ENCODE measurements at regions not wholly inside any gene's neighbourhood (a gene's known extent, or its start where the extent isn't known, plus 50 kb on each side); places are given as distances from the start of the nearest gene placed in this dataset.
"Not testable (repeated sequence)": the region's sequence is repeated elsewhere in the genome, so short reads cannot be mapped to it uniquely, and the experiment has no call there.

GRCh38 chr10:61818251-61818650 lies 83.2 kb upstream of the ARID5B start:
- H3K4me3 ChIP-seq (ENCODE audit: low read depth, poor library complexity, severe bottlenecking); DNase-seq (ENCODE audit: low spot score in 2 of 2); intact Hi-C loops (cut with DNase I; ENCODE audit: low total_unique reads): not testable (repeated sequence)
- WGBS, 2 donors = 76% methylated on average over 2 of the region's 2 CpGs

- TF ChIP-seq CTCF (IDR thresholded peaks at IDR 0.05) (no peak), POLR2A (IDR thresholded peaks at IDR 0.05) (no peak)
- WGBS, 2 donors = 76 to 92% methylated on average over 1 of the region's 1 CpG
- intact Hi-C loops (cut with DNase I; ENCODE audit: low total_unique reads) = no loop called here
- no peak for DNase-seq (ENCODE audit: low spot score in 2 of 2)
- no peak overlapping the region for H3K4me3 ChIP-seq (ENCODE audit: low read depth, poor library complexity, severe bottlenecking)
Measured at GRCh38 chr10:61819208-61819607, 82.3 kb upstream of the ARID5B start.

DNA sequence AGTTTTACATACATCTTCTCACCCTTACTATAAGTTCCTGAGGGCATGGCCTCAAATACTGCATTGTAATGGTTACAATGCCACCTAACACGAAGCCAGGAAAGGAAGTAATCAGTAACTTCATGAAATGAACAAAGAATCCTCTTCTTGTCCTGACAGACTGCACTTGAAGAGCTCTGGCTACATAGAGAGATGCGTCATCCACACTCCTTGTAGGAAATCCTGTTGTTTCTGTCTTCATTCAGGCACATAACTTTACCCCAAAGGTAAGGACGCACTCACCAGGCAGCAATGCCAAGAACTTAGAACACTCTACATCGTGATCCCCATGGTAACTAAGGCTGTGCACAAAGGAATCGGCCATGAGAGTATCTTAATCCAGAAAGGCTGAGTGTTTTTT lies 80.3 kb upstream of the ARID5B start:
- TF ChIP-seq CTCF (IDR thresholded peaks at IDR 0.05) = no peak
- no peak for TF ChIP-seq POLR2A (IDR thresholded peaks at IDR 0.05)
- DNase-seq (ENCODE audit: low spot score in 2 of 2) = no peak
- intact Hi-C loops (cut with DNase I; ENCODE audit: low total_unique reads) = no loop called here
- 83 to 86% methylated on average over 5 of the region's 5 CpGs for WGBS, 2 donors
- no peak overlapping the region for H3K4me3 ChIP-seq (ENCODE audit: low read depth, poor library complexity, severe bottlenecking)

DNA sequence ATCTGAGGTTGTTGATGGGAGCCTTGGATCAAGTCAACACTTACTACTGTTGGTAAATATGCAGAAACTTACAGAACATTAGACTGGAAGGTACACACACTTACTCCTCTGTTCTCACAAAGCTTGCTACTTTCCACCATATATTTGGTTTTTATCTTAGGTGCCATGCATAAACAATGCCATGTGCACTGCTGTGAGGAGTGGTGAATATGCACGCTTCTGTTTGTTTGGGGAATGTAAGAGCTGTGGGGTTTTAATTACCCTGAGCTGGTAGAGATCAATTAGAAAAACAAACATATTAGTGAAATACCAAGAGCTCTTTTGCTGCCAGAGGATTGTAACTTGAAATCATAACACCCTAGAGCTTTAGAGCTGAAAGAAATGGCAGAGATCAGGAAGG lies 79.8 kb upstream of the ARID5B start:
- intact Hi-C loops (cut with DNase I; ENCODE audit: low total_unique reads) = no loop called here
- no peak for DNase-seq (ENCODE audit: low spot score in 2 of 2)
- 74 to 83% methylated on average over 1 of the region's 1 CpG for WGBS, 2 donors
- no peak overlapping the region for H3K4me3 ChIP-seq (ENCODE audit: low read depth, poor library complexity, severe bottlenecking)
- TF ChIP-seq POLR2A (IDR thresholded peaks at IDR 0.05) (no peak), CTCF (IDR thresholded peaks at IDR 0.05) (no peak)

DNA sequence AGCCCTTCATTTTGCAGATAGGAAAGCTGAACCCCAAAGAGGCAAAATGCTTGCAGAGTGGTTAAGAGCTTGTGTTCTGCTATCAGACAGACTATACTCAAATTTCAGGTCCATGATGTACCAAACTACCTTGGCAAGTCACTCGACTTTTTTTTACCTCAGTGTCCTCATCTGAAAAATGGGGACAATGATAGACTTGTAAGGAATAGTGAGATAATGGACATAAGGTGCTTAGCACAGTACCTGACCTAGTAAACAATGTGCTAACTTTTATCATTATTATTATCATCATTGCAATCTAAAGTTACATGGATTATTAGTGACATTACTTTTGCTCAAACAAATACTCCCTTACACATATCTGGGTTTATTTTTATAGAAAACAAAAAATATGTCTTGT lies 79.4 kb upstream of the ARID5B start:
- intact Hi-C loops (cut with DNase I; ENCODE audit: low total_unique reads) = no loop called here
- TF ChIP-seq POLR2A (IDR thresholded peaks at IDR 0.05) (no peak), CTCF (IDR thresholded peaks at IDR 0.05) (no peak)
- no peak overlapping the region for H3K4me3 ChIP-seq (ENCODE audit: low read depth, poor library complexity, severe bottlenecking)
- 83 to 96% methylated on average over 1 of the region's 1 CpG for WGBS, 2 donors
- no peak for DNase-seq (ENCODE audit: low spot score in 2 of 2)

DNA sequence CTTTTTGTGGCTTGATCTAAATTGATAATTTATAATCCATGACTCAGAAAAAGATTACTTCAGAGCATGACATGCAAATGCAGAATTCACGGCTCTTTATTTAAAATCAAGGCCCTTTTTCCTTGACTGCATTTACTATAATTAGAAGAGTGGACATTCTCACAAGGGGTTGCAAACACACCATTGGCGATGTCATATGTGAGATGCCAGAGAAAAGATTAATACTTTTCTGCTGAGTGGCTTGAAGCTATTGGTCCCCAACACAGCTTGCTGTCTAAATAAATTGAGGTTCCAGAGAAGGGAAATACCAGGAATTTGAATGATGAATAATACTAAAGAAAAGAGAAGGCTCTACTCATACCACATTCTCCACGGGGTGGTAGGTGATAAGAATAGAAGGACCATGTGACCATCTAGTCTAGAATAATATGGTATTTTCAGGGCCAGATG lies 78.7 kb upstream of the ARID5B start:
- 54 to 56% methylated on average over 3 of the region's 3 CpGs for WGBS, 2 donors
- no peak for DNase-seq (ENCODE audit: low spot score in 2 of 2)
- H3K4me3 ChIP-seq (ENCODE audit: low read depth, poor library complexity, severe bottlenecking) = no peak overlapping the region
- intact Hi-C loops (cut with DNase I; ENCODE audit: low total_unique reads) = no loop called here
- no peak for TF ChIP-seq CTCF (IDR thresholded peaks at IDR 0.05)
- no peak for TF ChIP-seq POLR2A (IDR thresholded peaks at IDR 0.05)

All from lower leg skin (tissue), 4 donors.